CD14-positive monocyte (primary cell): ENCODE measurements at regions not wholly inside any gene's neighbourhood (a gene's known extent, or its start where the extent isn't known, plus 50 kb on each side); places are given as distances from the start of the nearest gene placed in this dataset.

ENCODE experiments used
- DNase-seq, 3 donors: peaks; one replicate each; pipeline ENCODE4 v3.0.0-alpha.2; 2011 to 2022
- H2AFZ ChIP-seq: 2 replicates; pipeline ENCODE4 v1.6.0; 2012; ENCODE audit warnings: mild to moderate bottlenecking, low read depth, low read length, inconsistent platforms; ENCODE audit not compliant: insufficient read depth, poor library complexity, severe bottlenecking
- H3K27ac ChIP-seq, 2 donors: 1 replicate in 1 of 2; 2 replicates in 1 of 2; pipeline ENCODE4 v1.5.1; 2012 to 2013; ENCODE audit warnings: low read length in 2 of 2, control low read depth in 1 of 2, inconsistent platforms in 1 of 2, low read depth in 1 of 2, mild to moderate bottlenecking in 1 of 2
- H3K27me3 ChIP-seq, 2 donors: one replicate each; pipeline versions ENCODE4 v1.6.0 to v1.6.1; 2011 to 2013; ENCODE audit warnings: low read length in 2 of 2; ENCODE audit not compliant: control insufficient read depth in 2 of 2, insufficient read depth in 2 of 2
- H3K36me3 ChIP-seq, 2 donors: replicated peaks in 1 of 2; 1 replicate in 1 of 2; 2 replicates in 1 of 2; pipeline versions ENCODE4 v1.5.1 to v1.6.1; 2012 to 2013; ENCODE audit warnings: low read length in 2 of 2, control low read depth in 1 of 2, inconsistent platforms in 1 of 2, mild to moderate bottlenecking in 1 of 2; ENCODE audit not compliant: insufficient read depth in 2 of 2, control insufficient read depth in 1 of 2
- H3K4me1 ChIP-seq, 2 donors: 1 replicate in 1 of 2; 2 replicates in 1 of 2; pipeline versions ENCODE4 v1.5.1 to v1.6.1; 2012 to 2013; ENCODE audit warnings: low read length in 2 of 2, control low read depth in 1 of 2, inconsistent platforms in 1 of 2, mild to moderate bottlenecking in 1 of 2, moderate library complexity in 1 of 2; ENCODE audit not compliant: insufficient read depth in 2 of 2, control insufficient read depth in 1 of 2
- H3K4me2 ChIP-seq: replicated peaks from 2 replicates; pipeline ENCODE3; 2012; ENCODE audit warnings: low read length, moderate library complexity, mild to moderate bottlenecking; ENCODE audit not compliant: poor library complexity, severe bottlenecking; ENCODE audit errors: extremely low read depth
- H3K4me3 ChIP-seq, 3 experiments: fragments of 200-600 bp in 1 of 3; sonication (generic) in 1 of 3; replicated peaks in 1 of 3; 1 replicate in 2 of 3; 2 replicates in 1 of 3; pipeline ENCODE4 v1.5.1; 2011 to 2013; ENCODE audit warnings: low read length in 3 of 3, mild to moderate bottlenecking in 3 of 3, control low read depth in 2 of 3, low read depth in 2 of 3, inconsistent platforms in 1 of 3, moderate library complexity in 1 of 3
- H3K79me2 ChIP-seq: 2 replicates; pipeline ENCODE4 v1.6.0; 2012; ENCODE audit warnings: mild to moderate bottlenecking, control low read depth, inconsistent platforms, low read length, moderate library complexity; ENCODE audit not compliant: insufficient read depth
- H3K9ac ChIP-seq: 2 replicates; pipeline ENCODE4 v1.6.0; 2017; ENCODE audit warnings: low read length, mild to moderate bottlenecking; ENCODE audit not compliant: insufficient read depth, poor library complexity, severe bottlenecking
- H3K9me3 ChIP-seq, 2 donors: replicated peaks in 1 of 2; 1 replicate in 1 of 2; 2 replicates in 1 of 2; pipeline versions ENCODE4 v1.5.1 to v1.6.1; 2012 to 2013; ENCODE audit warnings: low read length in 2 of 2, control low read depth in 1 of 2; ENCODE audit not compliant: control insufficient read depth in 1 of 2, insufficient read depth in 1 of 2
- H4K20me1 ChIP-seq: 2 replicates; pipeline ENCODE4 v1.6.0; 2012; ENCODE audit warnings: mild to moderate bottlenecking, low read length, control low read depth, moderate library complexity; ENCODE audit not compliant: insufficient read depth
- H3K27ac Mint-ChIP-seq, 7 donors: one replicate each; pipeline ENCODE4 v1.8.0; 2020; ENCODE audit warnings: mild to moderate bottlenecking in 7 of 7, mixed read lengths in 7 of 7, moderate library complexity in 6 of 7, inconsistent platforms in 2 of 7
- H3K27me3 Mint-ChIP-seq, 3 donors: one replicate each; pipeline ENCODE4 v1.8.0; 2021 to 2022; ENCODE audit warnings: low read depth in 3 of 3, mild to moderate bottlenecking in 3 of 3, mixed read lengths in 3 of 3, moderate library complexity in 3 of 3, inconsistent platforms in 1 of 3
- H3K36me3 Mint-ChIP-seq, 2 donors: one replicate each; pipeline ENCODE4 v1.8.0; 2020; ENCODE audit warnings: mixed read lengths in 2 of 2, inconsistent platforms in 1 of 2, mild to moderate bottlenecking in 1 of 2
- H3K4me1 Mint-ChIP-seq: one replicate; pipeline ENCODE4 v1.8.0; 2020; ENCODE audit warnings: mild to moderate bottlenecking, mixed read lengths
- H3K4me3 Mint-ChIP-seq, 2 donors: one replicate each; pipeline ENCODE4 v1.8.0; 2020; ENCODE audit warnings: mild to moderate bottlenecking in 2 of 2, mixed read lengths in 2 of 2, moderate library complexity in 1 of 2
- H3K9me3 Mint-ChIP-seq, 7 donors: one replicate each; pipeline ENCODE4 v1.8.0; 2020 to 2022; ENCODE audit warnings: mixed read lengths in 7 of 7, mild to moderate bottlenecking in 6 of 7, moderate library complexity in 6 of 7, inconsistent platforms in 2 of 7
- WGBS: methylation state at CpG from one replicate; pipeline ENCODE4 v1.1.5; 2013; ENCODE audit warnings: missing lambda C conversion rate; ENCODE audit not compliant: insufficient coverage; 5-methylcytosine and 5-hydroxymethylcytosine counted together
- intact Hi-C, 2 donors: fragments of 100-400 bp; cut with micrococcal nuclease; formaldehyde crosslinking; loops; one replicate each; pipeline versions ENCODE4 v1.15.0 to v1.15.1; 2023
- TF ChIP-seq, protein P1 (sequence below): fragments of 200-600 bp; IDR thresholded peaks from one replicate; pipeline ENCODE4 v1.8.0; 2022; ENCODE audit warnings: antibody characterized with exemption, mild to moderate bottlenecking

DNA sequence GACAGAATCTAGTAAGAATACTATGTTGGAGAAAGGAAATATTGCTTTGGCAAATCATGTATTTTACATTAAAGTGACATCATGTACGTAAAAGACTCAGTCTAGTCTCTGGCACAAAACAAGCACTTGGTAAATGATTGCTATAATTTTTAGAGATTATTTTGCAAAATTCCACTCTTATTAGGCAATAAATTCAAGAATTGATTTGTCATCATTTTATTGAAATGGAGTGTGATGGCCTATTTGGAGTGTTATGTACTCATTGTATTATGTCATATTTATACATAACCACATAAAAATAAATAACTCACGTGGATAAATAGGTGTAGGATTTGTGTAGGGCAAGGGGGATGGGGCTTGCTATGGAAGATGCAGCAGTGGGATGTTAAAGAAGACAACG, 70.0 kb upstream of the FYN start:
- Histone ChIP-seq H3K4me2 (peak overlapping the region; percentile 64), H3K4me3 (peak overlapping the region in 1 of 3 experiments; percentile 37), H3K9ac (peak overlapping the region; percentile 24), H4K20me1 (no peaks in the 10 kb centered on the region), H3K79me2 (no peaks in the 10 kb centered on the region), H3K27ac (peak overlapping the region; percentile 77 to 87), H2AFZ (no peak overlapping the region), H3K9me3 (no peaks in the 10 kb centered on the region), H3K36me3 (no peaks in the 10 kb centered on the region), H3K4me1 (peaks cover 66% of the 10 kb centered on the region in 2 donors), H3K27me3 (no peaks in the 10 kb centered on the region)
- WGBS, result no CpG with 5 or more reads among the region's 3 CpGs
- intact Hi-C loops, result loop anchor here (5.0 to 10.0 kb wide), 4 partner anchors 52 to 71 kb away; partner anchors contain the start of gene FYN (in 2 of the 2)
- TF ChIP-seq, protein P1, sequence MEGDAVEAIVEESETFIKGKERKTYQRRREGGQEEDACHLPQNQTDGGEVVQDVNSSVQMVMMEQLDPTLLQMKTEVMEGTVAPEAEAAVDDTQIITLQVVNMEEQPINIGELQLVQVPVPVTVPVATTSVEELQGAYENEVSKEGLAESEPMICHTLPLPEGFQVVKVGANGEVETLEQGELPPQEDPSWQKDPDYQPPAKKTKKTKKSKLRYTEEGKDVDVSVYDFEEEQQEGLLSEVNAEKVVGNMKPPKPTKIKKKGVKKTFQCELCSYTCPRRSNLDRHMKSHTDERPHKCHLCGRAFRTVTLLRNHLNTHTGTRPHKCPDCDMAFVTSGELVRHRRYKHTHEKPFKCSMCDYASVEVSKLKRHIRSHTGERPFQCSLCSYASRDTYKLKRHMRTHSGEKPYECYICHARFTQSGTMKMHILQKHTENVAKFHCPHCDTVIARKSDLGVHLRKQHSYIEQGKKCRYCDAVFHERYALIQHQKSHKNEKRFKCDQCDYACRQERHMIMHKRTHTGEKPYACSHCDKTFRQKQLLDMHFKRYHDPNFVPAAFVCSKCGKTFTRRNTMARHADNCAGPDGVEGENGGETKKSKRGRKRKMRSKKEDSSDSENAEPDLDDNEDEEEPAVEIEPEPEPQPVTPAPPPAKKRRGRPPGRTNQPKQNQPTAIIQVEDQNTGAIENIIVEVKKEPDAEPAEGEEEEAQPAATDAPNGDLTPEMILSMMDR, result no peak
- peak overlapping the region in 1 of 2 donors; percentile 66 for H3K4me3 Mint-ChIP-seq
- no peaks in the 10 kb centered on the region for H3K27me3 Mint-ChIP-seq
- H3K27ac Mint-ChIP-seq, result peak overlapping the region; percentile 85 to 97 (median 92)
- H3K36me3 Mint-ChIP-seq, result peaks cover 0 to 3% of the 10 kb centered on the region in 2 donors
- H3K9me3 Mint-ChIP-seq, result no peaks in the 10 kb centered on the region
- DNase-seq, result peak in 2 of 3 donors; percentile 26 to 38
- H3K4me1 Mint-ChIP-seq, result peaks cover 60% of the 10 kb centered on the region

DNA sequence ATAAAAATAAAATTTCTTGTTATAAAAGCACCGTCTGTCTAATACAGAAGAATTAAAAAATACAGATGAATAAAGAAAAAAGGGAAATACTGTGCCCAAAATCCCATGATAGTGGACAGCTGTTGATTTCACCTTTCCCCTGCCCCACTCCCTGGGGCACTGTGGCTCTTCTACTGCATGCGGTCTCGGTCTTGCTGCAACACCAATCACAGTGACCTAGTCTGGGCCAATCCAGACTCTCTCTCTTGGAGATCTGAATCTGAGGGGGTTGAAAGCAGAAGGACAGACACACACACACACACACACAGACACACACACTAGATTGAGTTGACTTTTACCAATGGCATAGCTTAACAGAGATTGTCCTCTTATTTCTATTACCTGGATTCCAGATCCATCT, 70.5 kb upstream of the FYN start:
- intact Hi-C loops, result loop anchor here (1.0 to 10.0 kb wide), 5 partner anchors 30 to 71 kb away; partner anchors contain the start of gene FYN (in 2 of the 2)
- WGBS, result no CpG with 5 or more reads among the region's 3 CpGs
- TF ChIP-seq, protein P1, result no peak

More for the DNA sequence above, 70.5 kb upstream of the FYN start:
- DNase-seq, result peak in 2 of 3 donors; percentile 30 to 49
- H3K4me3 ChIP-seq, result peak overlapping the region in 1 of 3 experiments; percentile 37
- H3K27me3 ChIP-seq, result no peaks in the 10 kb centered on the region
- H3K36me3 Mint-ChIP-seq, result peaks cover 0 to 3% of the 10 kb centered on the region in 2 donors
- no peak overlapping the region for H3K4me2 ChIP-seq
- no peaks in the 10 kb centered on the region for H3K27me3 Mint-ChIP-seq
- H3K27ac Mint-ChIP-seq, result peak overlapping the region; percentile 85 to 97 (median 92)
- no peak overlapping the region for H2AFZ ChIP-seq
- H3K9me3 ChIP-seq, result no peaks in the 10 kb centered on the region
- peaks cover 60% of the 10 kb centered on the region for H3K4me1 Mint-ChIP-seq
- H4K20me1 ChIP-seq, result no peaks in the 10 kb centered on the region
- H3K36me3 ChIP-seq, result no peaks in the 10 kb centered on the region
- H3K27ac ChIP-seq, result peak overlapping the region; percentile 77 to 87
- H3K9ac ChIP-seq, result peak overlapping the region; percentile 2
- peaks cover 66% of the 10 kb centered on the region in 2 donors for H3K4me1 ChIP-seq
- no peaks in the 10 kb centered on the region for H3K9me3 Mint-ChIP-seq
- H3K4me3 Mint-ChIP-seq, result no peak overlapping the region
- no peaks in the 10 kb centered on the region for H3K79me2 ChIP-seq
